A673 (cell line): ENCODE measurements at regions not wholly inside any gene's neighbourhood (a gene's known extent, or its start where the extent isn't known, plus 50 kb on each side); places are given as distances from the start of the nearest gene placed in this dataset.

ENCODE experiments used
- BruUV-seq: library from RNA; stranded (reverse); fragments of 400-500 nt; replicated peaks from 2 replicates; lab custom pipeline; 2021; lab: Mats Ljungman, UMichigan
- CTCF ChIA-PET: fragments of 300-600 bp; sonication (Branson Sonifier 250); formaldehyde crosslinking; loops from one replicate; lab custom pipeline; 2022; ENCODE audit warnings: antibody characterized with exemption; lab: Charles Lee
- POLR2A ChIA-PET: fragments of 300-600 bp; sonication (Branson Sonifier 250); formaldehyde crosslinking; loops from one replicate; lab custom pipeline; 2022; ENCODE audit warnings: antibody characterized with exemption; ENCODE audit not compliant: low non-redundant PET; lab: Charles Lee
- DNase-seq: peaks from one replicate; pipeline ENCODE4 v3.0.0-alpha.2; 2015; ENCODE audit warnings: low spot score
- H3K27ac ChIP-seq: fragments of 200-600 bp; sonication (generic); 2 replicates; pipeline ENCODE4 v1.5.1; 2016; ENCODE audit warnings: mixed run types, low read depth, mild to moderate bottlenecking, mixed read lengths, antibody characterized with exemption, low read length; ENCODE audit not compliant: poor library complexity, severe bottlenecking
- H3K27me3 ChIP-seq: fragments of 200-600 bp; sonication (generic); replicated peaks from 2 replicates; pipeline ENCODE4 v1.6.1; 2017; ENCODE audit warnings: mixed run types, low read depth, mild to moderate bottlenecking, mixed read lengths, antibody characterized with exemption, low read length; ENCODE audit not compliant: insufficient read depth, poor library complexity
- H3K36me3 ChIP-seq: fragments of 200-600 bp; sonication (generic); 2 replicates; pipeline ENCODE4 v1.6.1; 2016; ENCODE audit warnings: mixed run types, mild to moderate bottlenecking, mixed read lengths, antibody characterized with exemption, low read length; ENCODE audit not compliant: insufficient read depth, poor library complexity, severe bottlenecking
- H3K4me1 ChIP-seq: fragments of 200-600 bp; sonication (generic); 2 replicates; pipeline ENCODE4 v1.6.1; 2017; ENCODE audit warnings: mixed run types, mild to moderate bottlenecking, mixed read lengths, antibody characterized with exemption, low read length; ENCODE audit not compliant: insufficient read depth, poor library complexity, severe bottlenecking
- H3K4me3 ChIP-seq: fragments of 200-600 bp; sonication (generic); 2 replicates; pipeline ENCODE4 v1.5.1; 2016; ENCODE audit warnings: low read depth, mixed run types, mild to moderate bottlenecking, mixed read lengths, low read length; ENCODE audit not compliant: poor library complexity, severe bottlenecking
- H3K9me3 ChIP-seq: fragments of 200-600 bp; sonication (generic); 2 replicates; pipeline ENCODE4 v1.6.1; 2016; ENCODE audit warnings: mixed run types, low read depth, mild to moderate bottlenecking, mixed read lengths, antibody characterized with exemption, low read length; ENCODE audit not compliant: poor library complexity, severe bottlenecking
- EZH2 ChIP-seq: fragments of 200-600 bp; sonication (generic); IDR thresholded peaks from 2 replicates; pipeline ENCODE4 v1.6.1; 2017; ENCODE audit warnings: borderline replicate concordance, low read depth, mild to moderate bottlenecking, mixed read lengths, antibody characterized with exemption, low read length; ENCODE audit not compliant: poor library complexity, severe bottlenecking
- intact Hi-C: fragments of 100-400 bp; cut with micrococcal nuclease; formaldehyde crosslinking; loops from one replicate; pipeline ENCODE4 v1.10.0; 2022; ENCODE audit not compliant: unreplicated experiment
- TF ChIP-seq, protein P1 (sequence below): fragments of 300-800, 200-600 bp; sonication (generic); conservative IDR thresholded peaks from 2 replicates; pipeline ENCODE4 v1.5.1; 2017; ENCODE audit warnings: low read depth, mild to moderate bottlenecking, antibody characterized with exemption, low read length, moderate library complexity, mixed read lengths

DNA sequence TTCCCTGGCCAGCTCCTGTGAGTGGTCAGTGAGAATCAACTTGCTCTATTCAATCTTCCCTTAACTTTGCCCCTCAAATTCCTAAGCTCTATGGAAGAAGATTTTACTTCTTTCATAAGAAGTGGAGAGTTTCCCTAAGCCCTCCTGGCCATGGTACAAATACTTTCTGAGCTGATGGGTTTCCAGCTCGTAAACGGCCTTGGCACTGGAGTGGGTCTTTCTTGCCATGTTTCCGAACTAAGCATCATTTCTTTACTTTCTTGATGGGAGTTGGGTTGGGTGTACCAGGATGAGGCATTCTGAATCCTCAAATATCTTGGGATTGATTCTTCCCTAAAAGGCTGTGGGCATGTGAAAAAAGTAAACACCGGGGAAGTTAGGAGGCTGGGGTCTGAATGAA is 72.5 kb downstream of the ACKR3 start:
- Histone ChIP-seq H3K36me3 (no peaks in the 10 kb centered on the region), H3K27ac (no peak overlapping the region), H3K4me3 (no peak overlapping the region), H3K4me1 (no peaks in the 10 kb centered on the region), H3K27me3 (peaks cover 25% of the 10 kb centered on the region), H3K9me3 (no peaks in the 10 kb centered on the region)
- intact Hi-C loops: no loop called here
- ChIA-PET POLR2A (no interaction called here), CTCF (no interaction called here)
- no peak for DNase-seq
- TF ChIP-seq EZH2: no peak
- TF ChIP-seq, protein P1, sequence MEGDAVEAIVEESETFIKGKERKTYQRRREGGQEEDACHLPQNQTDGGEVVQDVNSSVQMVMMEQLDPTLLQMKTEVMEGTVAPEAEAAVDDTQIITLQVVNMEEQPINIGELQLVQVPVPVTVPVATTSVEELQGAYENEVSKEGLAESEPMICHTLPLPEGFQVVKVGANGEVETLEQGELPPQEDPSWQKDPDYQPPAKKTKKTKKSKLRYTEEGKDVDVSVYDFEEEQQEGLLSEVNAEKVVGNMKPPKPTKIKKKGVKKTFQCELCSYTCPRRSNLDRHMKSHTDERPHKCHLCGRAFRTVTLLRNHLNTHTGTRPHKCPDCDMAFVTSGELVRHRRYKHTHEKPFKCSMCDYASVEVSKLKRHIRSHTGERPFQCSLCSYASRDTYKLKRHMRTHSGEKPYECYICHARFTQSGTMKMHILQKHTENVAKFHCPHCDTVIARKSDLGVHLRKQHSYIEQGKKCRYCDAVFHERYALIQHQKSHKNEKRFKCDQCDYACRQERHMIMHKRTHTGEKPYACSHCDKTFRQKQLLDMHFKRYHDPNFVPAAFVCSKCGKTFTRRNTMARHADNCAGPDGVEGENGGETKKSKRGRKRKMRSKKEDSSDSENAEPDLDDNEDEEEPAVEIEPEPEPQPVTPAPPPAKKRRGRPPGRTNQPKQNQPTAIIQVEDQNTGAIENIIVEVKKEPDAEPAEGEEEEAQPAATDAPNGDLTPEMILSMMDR: no peak
- BruUV-seq: no TSS peak

DNA sequence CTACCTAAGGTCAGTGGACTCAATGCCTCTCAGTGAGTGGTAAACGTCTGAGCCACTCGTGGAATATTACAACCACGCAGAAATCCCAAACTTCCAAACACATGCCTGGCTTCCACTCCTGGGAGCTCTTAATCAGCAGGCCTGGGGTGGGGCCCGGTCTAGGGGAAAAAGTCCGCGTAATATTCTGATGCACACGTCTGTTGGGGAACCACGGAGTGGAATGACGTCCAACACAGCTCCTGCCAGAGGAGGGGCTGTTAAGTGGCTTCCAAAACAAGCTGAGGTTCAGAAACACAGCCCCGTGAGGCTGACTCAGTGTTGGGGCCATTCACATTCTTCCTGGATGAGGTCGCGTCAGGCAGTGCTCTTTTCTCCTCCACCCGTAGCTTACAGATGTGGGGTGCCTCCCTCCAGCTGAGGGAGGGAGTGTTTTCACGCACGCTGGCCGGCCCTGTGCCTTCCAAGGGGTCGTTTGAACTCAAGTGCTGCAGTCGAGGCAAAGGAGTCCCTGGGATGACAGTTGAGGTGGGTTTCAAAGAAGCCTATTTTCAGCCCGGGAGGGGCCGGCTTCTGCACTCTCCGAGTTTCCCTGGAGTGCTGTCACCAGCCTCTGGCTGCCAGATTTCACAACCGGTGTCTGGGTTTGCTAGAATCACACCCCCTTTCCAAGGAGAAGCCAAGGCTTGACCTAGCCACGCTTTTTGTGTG is 73.1 kb downstream of the ACKR3 start:
- BruUV-seq: no TSS peak
- DNase-seq: no peak
- CTCF ChIA-PET: no interaction called here
- peaks cover 25% of the 10 kb centered on the region for H3K27me3 ChIP-seq
- intact Hi-C loops: no loop called here
- no peak overlapping the region for H3K4me3 ChIP-seq
- no peaks in the 10 kb centered on the region for H3K9me3 ChIP-seq
- TF ChIP-seq EZH2: no peak
- TF ChIP-seq, protein P1: no peak
- H3K27ac ChIP-seq: no peak overlapping the region
- POLR2A ChIA-PET: no interaction called here
- no peaks in the 10 kb centered on the region for H3K4me1 ChIP-seq
- no peaks in the 10 kb centered on the region for H3K36me3 ChIP-seq

DNA sequence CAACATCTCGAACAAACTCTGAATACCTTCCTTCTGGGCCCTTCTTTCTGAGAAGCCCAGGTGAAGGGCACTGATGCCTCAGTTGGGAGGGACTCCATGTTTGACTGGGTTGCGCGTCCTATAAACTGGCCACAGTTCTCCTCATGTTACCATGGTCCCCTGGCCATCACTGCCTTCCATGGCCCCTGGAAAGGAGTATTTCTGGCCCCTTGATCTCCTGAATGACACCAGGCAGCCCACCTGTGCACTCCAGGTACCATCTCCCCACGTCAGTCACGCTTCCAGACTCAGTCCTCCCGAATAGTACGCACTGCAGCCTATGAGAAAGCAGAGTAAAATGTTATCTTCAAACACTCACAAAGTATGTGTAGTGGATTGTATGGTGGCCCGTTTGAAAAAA is 73.9 kb downstream of the ACKR3 start:
- no peaks in the 10 kb centered on the region for H3K9me3 ChIP-seq
- BruUV-seq: no TSS peak

More for the DNA sequence above, 73.9 kb downstream of the ACKR3 start:
- no peak overlapping the region for H3K4me3 ChIP-seq
- H3K36me3 ChIP-seq: no peaks in the 10 kb centered on the region
- peaks cover 25% of the 10 kb centered on the region for H3K27me3 ChIP-seq
- H3K4me1 ChIP-seq: no peaks in the 10 kb centered on the region
- DNase-seq: no peak
- ChIA-PET POLR2A (no interaction called here), CTCF (no interaction called here)
- no peak overlapping the region for H3K27ac ChIP-seq
- intact Hi-C loops: no loop called here
- TF ChIP-seq, protein P1: no peak
- no peak for TF ChIP-seq EZH2
